CD4-positive, alpha-beta T cell (primary cell): ENCODE measurements at regions not wholly inside any gene's neighbourhood (a gene's known extent, or its start where the extent isn't known, plus 50 kb on each side); places are given as distances from the start of the nearest gene placed in this dataset.

ENCODE experiments used
- ATAC-seq: fragments of 200-7000 bp; cut with Tn5 transposase; one replicate; pipeline ENCODE4 v1.10.0; 2022; ENCODE audit warnings: mild to moderate bottlenecking; ENCODE audit not compliant: poor library complexity
- CTCF ChIA-PET: fragments of 350-600 bp; sonication (Branson Sonifier 250); formaldehyde crosslinking; loops from one replicate; lab custom pipeline; 2021; ENCODE audit warnings: antibody characterized with exemption, inconsistent platforms; lab: Charles Lee
- POLR2A ChIA-PET: fragments of 350-600 bp; sonication (Branson Sonifier 250); formaldehyde crosslinking; loops from one replicate; lab custom pipeline; 2021; ENCODE audit warnings: antibody characterized with exemption, inconsistent platforms; lab: Charles Lee
- DNase-seq, 14 experiments: peaks; one replicate each; pipeline ENCODE4 v3.0.0-alpha.2; 2013 to 2020; ENCODE audit warnings: mixed read lengths in 2 of 14
- H3K27ac ChIP-seq, 2 donors: one replicate each; pipeline versions ENCODE4 v1.5.1 to v1.7.0; 2013; ENCODE audit warnings: low read length in 2 of 2, low read depth in 1 of 2, mild to moderate bottlenecking in 1 of 2
- H3K27me3 ChIP-seq, 2 experiments: 1 replicate in 1 of 2; 2 replicates in 1 of 2; pipeline versions ENCODE4 v1.6.1 to v1.7.0; 2013; ENCODE audit warnings: low read length in 2 of 2, control low read depth in 1 of 2, mild to moderate bottlenecking in 1 of 2, moderate library complexity in 1 of 2; ENCODE audit not compliant: insufficient read depth in 2 of 2, control insufficient read depth in 1 of 2
- H3K36me3 ChIP-seq: one replicate; pipeline ENCODE4 v1.6.1; 2013; ENCODE audit warnings: low read length, control low read depth; ENCODE audit not compliant: insufficient read depth
- H3K4me1 ChIP-seq: one replicate; pipeline ENCODE4 v1.6.1; 2013; ENCODE audit warnings: low read length, control low read depth; ENCODE audit not compliant: insufficient read depth
- H3K4me3 ChIP-seq: one replicate; pipeline ENCODE4 v1.5.1; 2013; ENCODE audit warnings: mild to moderate bottlenecking, low read length, moderate library complexity
- H3K9me3 ChIP-seq, 2 experiments: 1 replicate in 1 of 2; 2 replicates in 1 of 2; pipeline versions ENCODE4 v1.6.1 to v1.7.0; 2013; ENCODE audit warnings: low read length in 2 of 2, mild to moderate bottlenecking in 2 of 2, control low read depth in 1 of 2, moderate library complexity in 1 of 2; ENCODE audit not compliant: control insufficient read depth in 1 of 2, insufficient read depth in 1 of 2
- H3K27ac Mint-ChIP-seq: one replicate; pipeline ENCODE4 v1.8.0; 2020; ENCODE audit warnings: mixed read lengths
- H3K27me3 Mint-ChIP-seq: one replicate; pipeline ENCODE4 v1.8.0; 2021; ENCODE audit warnings: mixed read lengths
- H3K36me3 Mint-ChIP-seq: one replicate; pipeline ENCODE4 v1.8.0; 2021; ENCODE audit warnings: low read depth, mixed read lengths
- H3K4me1 Mint-ChIP-seq: one replicate; pipeline ENCODE4 v1.8.0; 2021; ENCODE audit warnings: low read depth, mixed read lengths
- H3K4me3 Mint-ChIP-seq: one replicate; pipeline ENCODE4 v1.8.0; 2020; ENCODE audit warnings: mild to moderate bottlenecking, mixed read lengths
- H3K9me3 Mint-ChIP-seq: one replicate; pipeline ENCODE4 v1.8.0; 2020; ENCODE audit warnings: mixed read lengths
- CTCF ChIP-seq: fragments of 200-600 bp; IDR thresholded peaks from one replicate; pipeline ENCODE4 v1.8.0; 2022; ENCODE audit warnings: antibody characterized with exemption, mild to moderate bottlenecking
- intact Hi-C, 2 experiments: fragments of 100-400 bp; cut with DNase I in 1 of 2; cut with micrococcal nuclease in 1 of 2; formaldehyde crosslinking; loops; one replicate each; pipeline versions ENCODE4 v1.15.1 to v1.9.0; 2023 to 2025; cut with DNase I, micrococcal nuclease

- ATAC-seq (no peak), DNase-seq (no peak)
- Histone ChIP-seq H3K27me3 (no peaks in the 10 kb centered on the region), H3K27ac (no peak overlapping the region), H3K4me3 (no peak overlapping the region), H3K36me3 (no peaks in the 10 kb centered on the region), H3K9me3 (no peaks in the 10 kb centered on the region), H3K4me1 (no peaks in the 10 kb centered on the region)
- POLR2A ChIA-PET = no interaction called here
- no peaks in the 10 kb centered on the region for H3K4me1 Mint-ChIP-seq
- no peak overlapping the region for H3K27ac Mint-ChIP-seq
- CTCF ChIA-PET = no interaction called here
- no peaks in the 10 kb centered on the region for H3K36me3 Mint-ChIP-seq
- H3K27me3 Mint-ChIP-seq = no peaks in the 10 kb centered on the region
- peaks cover 2% of the 10 kb centered on the region for H3K9me3 Mint-ChIP-seq
- intact Hi-C loops = no loop called here
- TF ChIP-seq CTCF = no peak
- H3K4me3 Mint-ChIP-seq = no peak overlapping the region
These were observed 325.5 kb downstream of the LMX1A start for GRCh38 chr1:165031001-165031400.

- H3K9me3 ChIP-seq = peaks cover 0 to 7% of the 10 kb centered on the region in 2 experiments
- DNase-seq = no peak
- H3K27ac ChIP-seq = no peak overlapping the region
- Mint-ChIP-seq H3K36me3 (no peaks in the 10 kb centered on the region), H3K9me3 (peaks cover 4% of the 10 kb centered on the region), H3K4me1 (no peaks in the 10 kb centered on the region), H3K27ac (no peak overlapping the region), H3K4me3 (no peak overlapping the region), H3K27me3 (no peaks in the 10 kb centered on the region)
- H3K4me3 ChIP-seq = no peak overlapping the region
- intact Hi-C loops = no loop called here
- no peak for TF ChIP-seq CTCF
- ChIA-PET POLR2A (no interaction called here), CTCF (no interaction called here)
- ATAC-seq = no peak
- H3K27me3 ChIP-seq = no peaks in the 10 kb centered on the region
- no peaks in the 10 kb centered on the region for H3K36me3 ChIP-seq
- no peaks in the 10 kb centered on the region for H3K4me1 ChIP-seq
These were observed 330.7 kb downstream of the LMX1A start for GRCh38 chr1:165025805-165026204.

GRCh38 chr1:165014753-165015152, 341.8 kb downstream of the LMX1A start:
- peaks cover 7% of the 10 kb centered on the region for H3K9me3 Mint-ChIP-seq
- H3K4me1 Mint-ChIP-seq = no peaks in the 10 kb centered on the region
- ChIA-PET CTCF (no interaction called here), POLR2A (interaction anchor here (0.6 kb wide), 1 partner anchor 12 kb away, joined by 4 read pairs; no protein-coding TSS in a partner anchor)
- no peaks in the 10 kb centered on the region for H3K27me3 Mint-ChIP-seq
- no peak overlapping the region for H3K4me3 ChIP-seq
- no peak for ATAC-seq
- H3K4me3 Mint-ChIP-seq = no peak overlapping the region
- H3K36me3 ChIP-seq = no peaks in the 10 kb centered on the region
- no peaks in the 10 kb centered on the region for H3K36me3 Mint-ChIP-seq
- H3K27me3 ChIP-seq = no peaks in the 10 kb centered on the region
- no peak for DNase-seq
- intact Hi-C loops = no loop called here
- H3K4me1 ChIP-seq = no peaks in the 10 kb centered on the region
- H3K27ac Mint-ChIP-seq = no peak overlapping the region
- H3K9me3 ChIP-seq = no peaks in the 10 kb centered on the region
- H3K27ac ChIP-seq = no peak overlapping the region
- TF ChIP-seq CTCF = no peak
